ENCODE measurements at regions not wholly inside any gene's neighbourhood (a gene's known extent, or its start where the extent isn't known, plus 50 kb on each side); places are given as distances from the start of the nearest gene placed in this dataset.

DNA sequence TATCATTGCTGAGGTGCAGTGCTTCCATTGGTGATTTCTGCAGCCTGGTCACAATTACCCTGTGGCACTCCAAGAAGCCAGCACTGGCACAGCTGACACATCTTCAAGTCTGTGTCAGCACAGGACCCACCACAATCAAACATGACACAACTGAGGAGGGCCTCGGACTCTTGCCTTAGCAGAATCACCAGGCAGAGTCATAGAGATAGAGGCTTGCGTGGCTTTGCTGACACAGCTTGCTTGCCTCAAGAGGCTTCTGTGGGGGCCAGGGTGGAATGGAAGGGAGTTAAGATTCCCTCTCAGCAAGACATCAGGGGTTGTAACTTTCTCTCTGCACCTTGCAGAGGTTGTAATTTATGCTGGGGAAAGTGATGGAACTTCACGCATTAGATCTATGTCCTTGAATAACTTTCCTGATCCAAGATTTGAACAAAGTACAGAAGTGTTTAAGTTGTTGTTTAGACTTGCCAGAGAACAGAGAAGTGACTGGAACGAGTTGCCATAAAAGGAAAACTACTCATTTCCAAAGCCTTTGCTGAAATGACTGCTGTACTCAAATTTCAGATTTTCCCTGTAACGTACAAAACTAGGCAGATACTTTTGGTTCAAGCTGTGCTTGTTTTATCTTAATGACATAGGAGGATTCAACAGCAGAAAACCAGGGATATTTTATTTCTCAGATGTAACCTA lies 170.7 kb downstream of the DIPK2A start:
- DNase-seq: peak; percentile 45

DNA sequence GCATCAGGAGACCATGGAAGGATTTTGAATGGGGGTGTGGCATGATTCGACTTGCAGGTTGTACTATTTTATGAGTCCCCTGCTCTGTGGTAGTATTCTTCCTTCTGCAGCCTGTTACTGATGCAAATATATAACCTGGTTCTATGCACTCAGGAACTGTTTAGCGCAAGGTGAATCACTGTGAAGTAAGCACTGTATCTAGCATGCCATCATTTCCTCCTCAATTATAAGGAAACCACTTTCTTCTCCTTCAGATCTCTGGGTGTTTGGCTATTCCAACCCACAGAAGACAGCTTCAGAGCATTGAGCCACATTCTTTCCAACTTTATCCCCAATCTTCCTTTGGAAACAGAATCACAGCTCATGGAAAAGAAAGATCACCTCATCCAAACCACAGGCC lies 176.7 kb downstream of the DIPK2A start:
- DNase-seq: no peak

DNA sequence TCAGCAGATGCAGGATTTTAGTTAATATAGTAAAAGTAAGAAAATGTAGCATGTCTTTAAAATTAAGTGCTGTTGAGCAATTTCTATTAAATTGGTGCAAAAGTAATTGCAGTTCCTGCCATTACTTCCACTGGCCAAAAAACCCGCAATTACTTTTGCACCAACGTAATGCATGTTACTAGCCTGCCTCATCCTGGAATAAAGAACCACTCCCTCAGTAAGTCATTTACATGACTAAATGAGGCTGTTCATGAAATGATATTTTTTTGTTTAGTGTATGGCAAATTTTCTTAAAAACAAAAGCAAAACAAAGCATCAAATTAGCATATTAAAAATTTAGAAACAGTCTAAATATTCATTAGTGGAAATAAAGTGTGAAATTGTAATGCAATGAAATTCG lies 180.4 kb downstream of the DIPK2A start:
- DNase-seq: no peak

DNA sequence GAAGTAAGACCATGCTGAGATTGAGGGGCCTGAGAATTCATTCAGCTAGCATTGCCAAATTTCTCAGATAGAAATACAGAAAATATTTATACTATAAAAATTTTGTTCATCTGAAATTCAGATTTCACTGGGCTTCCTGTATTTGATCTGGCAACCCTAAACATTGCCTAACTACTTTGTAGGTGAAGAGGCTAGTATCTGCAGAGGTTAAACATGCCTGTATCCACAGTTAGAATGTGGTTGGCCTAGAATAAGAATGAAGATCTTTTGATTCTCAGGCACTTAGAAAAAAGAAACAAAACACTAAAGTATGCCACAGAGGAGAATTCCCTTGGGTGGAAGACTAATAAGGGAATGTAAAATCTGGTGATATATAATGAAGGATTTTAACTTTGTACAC lies 189.0 kb downstream of the DIPK2A start:
- no peak for DNase-seq

DNA sequence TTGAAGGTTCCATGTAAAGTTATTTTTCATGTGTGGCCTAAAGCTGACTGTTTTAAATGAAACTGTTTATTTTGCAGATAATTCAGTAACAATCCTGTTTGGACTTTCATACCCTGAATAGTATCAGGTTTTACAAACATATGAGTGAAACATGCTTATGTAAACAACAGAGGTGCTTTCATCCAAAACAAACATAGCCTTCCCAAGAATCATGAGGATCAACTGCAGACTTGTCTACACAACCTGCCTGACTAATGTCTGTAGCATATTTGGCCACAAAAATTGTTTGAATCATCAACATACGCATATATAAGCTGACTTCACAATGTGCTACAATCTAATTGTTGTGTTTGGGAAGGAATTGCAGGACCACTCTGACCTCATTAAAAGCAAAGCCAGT lies 190.4 kb downstream of the DIPK2A start:
- no peak for DNase-seq

DNA sequence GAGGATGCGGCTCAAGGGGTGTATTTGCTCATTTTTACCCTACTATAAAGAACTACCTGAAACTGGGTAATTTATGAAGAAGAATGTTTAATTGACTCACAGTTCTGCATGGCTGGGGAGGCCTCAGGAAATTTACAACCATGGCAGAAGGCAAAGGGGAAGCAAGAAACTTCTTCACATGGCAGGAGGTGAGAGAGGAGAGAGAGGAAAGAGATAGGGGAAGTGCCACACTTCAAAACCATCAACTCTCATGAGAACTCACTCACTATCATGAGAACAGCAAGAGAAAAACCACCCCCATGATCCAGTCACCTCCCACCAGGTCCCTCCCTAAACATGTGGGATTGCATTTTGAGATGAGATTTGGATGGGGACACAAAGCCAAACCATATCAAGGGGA lies 192.7 kb downstream of the DIPK2A start:
- no peak for DNase-seq

DNA sequence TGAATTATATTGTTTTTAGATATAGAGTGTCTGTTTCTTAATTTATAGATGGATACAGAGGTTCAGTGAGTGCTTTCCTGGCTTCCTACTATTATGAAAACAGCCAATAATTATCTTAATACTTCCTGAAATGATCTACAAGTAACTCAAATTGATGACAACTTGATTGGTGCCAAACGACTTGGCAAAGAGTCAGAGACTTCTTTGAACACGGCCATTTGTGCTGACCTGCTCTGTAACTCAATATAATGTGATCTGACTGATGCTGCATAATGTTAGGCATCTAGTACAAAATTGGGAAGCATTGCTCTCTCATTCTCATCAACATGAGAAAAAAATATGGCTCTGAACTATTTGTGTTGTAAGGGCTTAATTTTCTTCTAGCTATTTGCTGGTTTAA lies 193.9 kb downstream of the DIPK2A start:
- no peak for DNase-seq

DNA sequence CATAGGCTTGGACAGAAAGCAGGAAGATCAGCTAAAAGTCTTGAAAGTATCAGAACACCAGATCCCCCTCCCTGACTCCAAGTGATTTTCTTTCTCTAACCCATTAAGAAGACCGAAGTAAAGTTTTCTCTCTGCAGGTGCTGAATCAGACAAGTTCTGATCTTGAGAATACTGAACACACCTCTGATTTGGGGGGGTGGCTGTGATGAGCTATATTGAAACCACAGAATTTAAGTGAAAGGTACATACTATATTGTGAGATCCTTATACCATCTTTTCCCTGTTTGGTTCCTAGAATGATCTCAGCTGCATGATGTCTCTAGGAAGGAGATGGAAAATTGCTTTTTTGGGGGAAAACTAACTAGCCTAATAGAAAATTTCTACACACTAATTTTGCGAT lies 196.0 kb downstream of the DIPK2A start:
- no peak for DNase-seq

DNA sequence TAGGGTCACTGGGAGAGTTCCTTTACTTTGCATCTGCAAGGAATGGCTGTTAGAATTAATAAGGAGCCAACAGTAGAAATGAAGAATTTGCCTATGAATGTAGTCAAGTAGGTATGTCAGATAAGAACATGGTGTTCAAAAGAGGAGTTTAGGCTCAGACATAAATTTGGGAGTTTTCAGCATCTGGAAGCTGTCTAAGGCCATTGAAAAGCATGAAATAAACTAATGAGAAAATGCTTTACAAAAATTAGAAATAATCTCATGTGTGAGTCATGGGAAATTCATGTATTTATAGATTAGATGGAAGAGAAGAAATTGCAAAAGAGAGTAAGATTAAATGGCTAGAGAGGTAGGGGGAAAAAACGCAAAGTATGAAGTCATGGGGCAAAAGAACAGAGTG lies 201.9 kb downstream of the DIPK2A start:
- no peak for DNase-seq

DNA sequence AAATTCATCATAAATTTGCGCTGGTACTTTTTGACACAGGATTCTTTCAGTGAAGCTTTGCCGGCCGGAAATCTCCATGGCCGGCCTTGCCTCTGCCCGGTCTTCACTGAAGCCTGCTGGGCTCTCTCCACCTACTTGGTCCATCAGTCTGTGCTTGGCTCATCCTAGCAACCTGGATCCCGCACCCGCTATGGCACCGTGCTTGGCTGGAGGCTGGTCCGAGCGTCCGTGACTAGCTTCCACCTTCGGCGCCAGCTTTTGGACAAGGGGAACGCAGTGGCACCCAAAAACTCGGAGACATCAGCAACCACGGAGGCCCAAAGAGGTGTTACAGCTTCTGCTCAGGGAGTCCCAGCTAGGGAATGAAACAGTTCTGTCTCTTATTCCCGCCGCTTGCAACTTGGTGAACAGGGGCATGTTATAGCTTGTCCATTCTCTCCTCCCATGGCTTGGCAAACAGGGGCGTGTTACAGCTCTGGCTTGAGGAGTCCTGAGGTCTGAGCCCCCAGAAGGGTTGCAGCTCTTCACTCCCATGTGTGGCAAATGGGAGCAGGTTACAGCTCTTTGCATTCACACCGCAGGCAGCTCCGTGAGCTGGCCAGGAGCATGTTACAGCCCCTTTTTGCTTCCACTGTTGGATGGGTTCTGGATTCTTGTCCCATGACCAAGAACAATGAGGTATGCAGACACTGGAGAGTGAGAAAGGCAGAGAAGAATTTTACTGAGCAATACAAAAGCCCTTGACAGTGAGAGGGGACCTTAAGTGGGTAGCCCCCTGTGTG lies 204.2 kb downstream of the DIPK2A start:
- DNase-seq: no peak

DNA sequence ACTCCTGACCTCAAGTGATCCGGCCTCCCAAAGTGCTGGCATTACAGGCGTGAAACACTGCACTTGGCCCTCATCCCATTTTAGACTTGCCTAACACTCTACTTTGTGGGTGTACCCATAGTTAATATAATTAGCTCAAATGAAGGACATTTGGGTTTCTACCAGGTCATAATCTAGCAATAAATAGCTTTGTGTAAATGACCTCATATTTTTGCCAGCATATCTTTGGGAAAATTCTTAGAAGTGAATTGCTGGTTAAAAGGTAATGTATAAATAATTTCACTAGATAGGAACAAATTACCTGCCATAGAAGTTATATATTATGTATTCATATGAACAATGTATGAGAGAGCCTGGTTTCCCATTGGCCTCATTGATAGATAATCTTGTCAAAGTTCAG lies 206.0 kb downstream of the DIPK2A start:
- DNase-seq: no peak

DNA sequence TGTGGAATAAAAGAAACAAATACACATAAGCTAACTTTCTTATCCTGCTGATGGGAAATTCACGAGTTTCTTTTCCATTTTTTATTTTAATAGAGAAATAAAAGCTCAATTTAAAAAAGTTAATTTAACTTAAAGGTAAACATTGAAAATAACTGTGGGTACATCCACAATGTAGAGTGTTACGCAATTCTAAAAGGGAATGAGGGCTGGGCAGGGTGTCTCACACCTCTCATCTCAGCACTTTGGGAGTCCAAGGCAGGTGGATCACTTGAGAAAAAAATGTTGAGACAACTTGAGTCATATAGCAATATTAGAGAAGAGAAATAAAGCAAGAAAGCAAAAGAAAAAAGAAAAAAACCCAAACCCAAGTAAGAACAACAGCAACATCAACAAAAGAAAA lies 207.0 kb downstream of the DIPK2A start:
- no peak for DNase-seq

DNA sequence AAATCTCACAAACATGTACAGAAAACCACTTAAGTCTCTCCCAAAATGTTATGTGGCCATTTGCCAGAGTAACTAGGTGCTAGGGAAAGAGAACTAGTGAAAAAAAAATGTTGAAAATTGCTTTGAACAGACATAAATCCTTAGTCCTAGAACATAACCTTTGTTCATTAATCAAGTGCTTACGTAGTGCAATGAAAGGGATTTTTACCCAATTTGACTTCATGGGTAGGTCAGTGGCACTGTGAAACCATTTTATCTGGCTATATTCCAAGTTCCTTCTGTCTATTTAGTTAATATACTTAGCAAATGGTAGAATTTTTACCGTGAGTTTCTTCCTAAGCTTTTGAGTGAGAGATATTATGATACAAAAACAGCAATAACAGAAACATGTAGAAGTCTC lies 209.4 kb downstream of the DIPK2A start:
- no peak for DNase-seq

DNA sequence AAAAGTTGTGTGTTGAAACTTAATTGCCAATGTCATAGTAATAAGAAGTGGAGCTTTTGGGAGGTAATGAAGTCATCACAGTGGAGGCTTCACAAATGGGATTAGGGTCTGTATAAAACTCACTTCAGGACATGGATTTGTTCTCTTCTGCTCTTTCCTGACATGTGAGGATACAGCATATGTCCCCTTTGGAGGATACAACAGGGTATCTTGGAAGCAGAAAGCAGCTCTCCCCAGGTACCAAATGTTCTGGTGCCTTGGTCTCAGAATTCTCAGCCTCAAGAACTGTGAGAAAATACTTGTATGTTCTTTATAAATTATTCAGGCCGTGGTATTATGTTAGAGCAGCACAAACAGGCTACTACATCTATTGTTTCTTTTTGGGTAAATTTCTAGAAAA lies 210.9 kb downstream of the DIPK2A start:
- no peak for DNase-seq

DNA sequence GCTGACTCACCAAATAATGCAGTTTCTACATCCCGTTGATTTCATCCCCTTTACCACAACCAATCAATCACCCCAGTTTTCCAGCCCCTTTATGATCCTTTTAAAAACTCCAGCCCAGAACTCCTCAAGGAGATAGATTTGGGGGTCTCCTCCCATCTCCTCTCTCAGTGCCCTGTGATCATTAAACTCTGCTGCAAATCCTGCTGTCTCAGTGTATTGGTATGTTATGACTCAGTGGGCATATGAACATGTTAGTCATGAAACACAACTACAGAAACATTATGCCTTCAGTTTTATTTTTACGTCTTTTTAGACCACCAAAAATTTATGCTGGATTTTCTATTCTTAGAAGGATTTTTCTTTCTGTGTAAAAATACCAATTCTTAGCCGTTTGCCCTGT lies 213.7 kb downstream of the DIPK2A start:
- DNase-seq: no peak

DNA sequence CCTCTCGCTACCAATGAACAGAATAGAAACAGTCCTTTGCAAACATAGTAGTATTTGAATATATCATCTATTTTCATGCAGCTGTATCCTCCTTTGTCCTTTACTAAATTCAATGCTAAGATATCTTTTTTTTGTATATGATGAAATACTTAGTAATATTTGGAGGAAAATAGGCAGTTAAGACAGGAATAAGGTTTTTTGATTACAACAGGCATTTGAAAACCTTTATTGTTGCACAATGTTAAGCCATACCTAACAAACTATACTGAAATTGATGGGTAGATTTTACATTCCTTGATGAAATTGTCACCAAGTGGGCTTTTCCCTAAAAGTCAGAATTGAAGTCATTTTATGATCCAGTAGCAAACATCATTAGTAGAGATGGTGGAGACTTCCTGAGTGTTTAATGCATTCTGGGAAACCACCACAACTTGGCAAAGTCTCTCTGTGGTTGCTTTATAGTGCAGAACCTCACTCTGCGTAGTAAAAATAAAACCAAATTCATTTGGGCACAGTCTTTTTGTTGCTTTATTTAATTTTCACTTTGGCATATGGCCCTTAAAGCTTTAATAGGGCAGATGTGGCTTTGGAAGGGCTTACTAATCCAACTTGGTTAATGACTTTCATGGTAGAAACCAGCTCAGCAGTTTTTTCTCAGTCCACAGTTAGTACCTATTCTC lies 216.0 kb downstream of the DIPK2A start:
- no peak for DNase-seq

DNA sequence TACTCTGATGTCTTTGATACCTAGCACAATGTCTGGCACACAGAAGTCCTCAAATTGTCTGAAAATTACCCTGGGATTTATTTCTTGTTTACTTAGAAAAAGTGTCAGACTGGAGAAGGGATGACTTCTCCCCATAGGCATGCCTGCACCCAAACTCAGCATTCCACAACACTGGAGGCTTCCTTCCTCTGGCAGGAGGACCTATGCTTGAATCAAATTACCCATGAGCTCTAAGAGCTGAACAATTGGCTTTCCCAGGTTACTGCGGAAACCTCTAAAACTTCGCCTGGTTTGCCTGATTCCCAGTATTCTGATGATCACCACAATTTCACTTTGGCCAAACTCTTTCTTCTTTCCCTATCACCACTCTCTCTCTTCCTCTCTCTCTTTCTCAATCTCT lies 217.4 kb downstream of the DIPK2A start:
- DNase-seq: no peak

DNA sequence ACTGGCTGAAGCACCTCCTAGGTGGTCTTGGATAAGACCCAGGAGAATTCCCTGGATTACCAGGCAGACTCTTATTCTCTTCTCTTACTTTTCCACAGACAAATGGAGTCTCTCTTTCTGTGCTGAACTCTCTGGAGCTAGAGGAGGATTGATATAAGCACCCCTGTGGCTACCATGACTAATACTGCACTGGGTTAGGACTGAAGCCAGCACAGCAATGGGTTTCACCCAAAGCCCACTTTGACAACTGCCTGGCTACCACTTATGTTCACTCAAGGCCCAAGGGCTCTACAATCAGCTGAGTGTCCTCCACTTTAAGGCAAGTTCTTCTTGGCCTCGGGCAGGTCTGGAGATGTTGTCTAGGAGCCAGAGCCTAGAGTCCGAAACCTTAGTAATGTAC lies 225.5 kb downstream of the DIPK2A start:
- no peak for DNase-seq

DNA sequence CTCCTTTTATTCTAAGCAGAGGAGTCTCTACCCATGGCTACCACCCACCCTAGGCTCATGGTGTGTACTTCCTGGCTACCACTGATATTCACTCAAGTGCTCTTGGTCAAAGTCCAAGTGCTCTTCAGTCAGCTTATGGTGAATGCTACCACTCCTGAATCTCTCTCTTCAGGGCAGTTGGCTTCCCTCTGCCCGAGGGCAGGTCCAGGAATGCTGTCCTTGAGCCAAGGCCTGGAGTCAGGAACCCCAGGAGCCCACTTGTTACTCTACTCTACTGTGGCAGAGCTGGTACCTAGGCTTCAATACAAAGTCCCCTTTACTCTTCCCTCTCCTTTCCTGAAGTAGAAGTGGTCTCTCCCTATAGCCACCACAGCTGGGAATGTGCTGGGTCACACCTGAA lies 226.0 kb downstream of the DIPK2A start:
- no peak for DNase-seq

DNA sequence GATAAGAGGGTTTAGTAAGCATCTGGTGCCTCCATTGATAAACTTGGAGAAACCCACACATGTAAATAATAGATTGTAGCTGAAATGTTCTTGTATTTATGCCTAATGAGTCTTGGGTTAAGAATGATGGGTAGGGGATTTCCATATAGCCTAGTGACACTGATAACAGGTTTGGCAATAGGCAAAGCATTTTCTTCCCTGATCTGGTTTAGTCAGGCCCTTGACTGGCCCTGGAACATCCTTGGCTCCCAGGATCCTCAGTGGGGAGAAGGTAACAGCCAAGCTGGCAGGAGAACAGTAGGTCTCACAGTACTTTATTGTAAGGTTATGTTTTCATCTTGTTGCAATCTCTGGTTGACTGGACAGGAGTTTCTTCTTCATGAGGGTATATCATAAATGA lies 228.4 kb downstream of the DIPK2A start:
- no peak for DNase-seq

DNA sequence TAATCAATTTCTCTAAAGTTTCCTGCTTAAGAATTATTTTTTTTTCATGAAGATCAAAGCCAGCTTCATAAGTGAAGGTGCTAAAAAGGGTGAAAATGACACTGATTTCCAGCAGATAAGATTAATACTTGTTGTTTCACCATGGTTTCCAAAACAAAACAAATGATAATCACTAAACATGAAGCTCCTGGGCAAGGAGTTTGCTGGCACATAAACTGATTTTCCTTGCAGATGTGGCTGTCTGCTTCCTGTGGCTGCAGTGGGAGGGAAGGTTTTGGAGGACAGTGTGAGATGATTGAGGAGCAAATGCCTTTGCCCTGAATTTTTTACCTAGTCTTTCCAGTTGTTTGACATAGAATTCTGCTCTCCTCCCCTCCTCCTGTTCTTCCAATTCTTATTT lies 228.8 kb downstream of the DIPK2A start:
- no peak for DNase-seq

DNA sequence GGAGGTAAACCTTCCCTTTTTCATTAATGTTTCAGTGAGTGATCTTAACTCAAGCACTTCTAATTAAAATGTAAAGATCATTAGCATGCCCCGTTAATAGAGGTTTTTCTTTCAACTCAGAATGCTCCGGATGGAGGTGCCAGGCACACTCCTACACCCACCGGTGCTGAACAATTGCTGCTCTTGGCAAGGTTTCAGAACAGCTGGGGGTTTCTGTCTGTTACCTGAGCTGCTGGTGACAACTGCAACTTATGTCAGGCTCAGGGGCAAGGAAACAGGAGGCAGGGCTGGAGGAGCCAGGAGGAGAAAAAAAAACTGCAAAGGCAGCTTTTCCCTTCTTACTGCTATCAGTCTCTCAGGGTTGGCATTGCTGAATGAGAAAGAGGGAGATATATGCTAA lies 250.1 kb downstream of the DIPK2A start:
- no peak for DNase-seq

DNA sequence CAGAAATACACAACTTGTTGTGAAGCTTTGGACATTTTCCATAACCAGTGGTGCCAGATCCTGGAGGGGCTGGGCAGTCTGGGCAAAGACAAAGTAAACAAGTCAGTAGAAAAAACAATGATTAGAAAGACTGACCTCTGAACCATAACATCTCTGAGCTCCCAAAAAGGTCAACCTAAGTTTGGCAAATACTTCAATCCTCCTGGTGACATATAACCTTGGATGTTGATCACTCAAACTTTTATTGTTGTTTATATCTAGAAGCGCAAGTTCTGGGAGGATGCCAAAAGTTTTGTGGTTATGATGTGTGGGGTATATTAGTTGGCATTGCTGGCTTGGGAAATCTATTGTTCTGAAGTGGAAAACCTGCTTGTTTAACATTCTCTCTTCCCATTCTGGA lies 257.7 kb downstream of the DIPK2A start:
- no peak for DNase-seq

DNA sequence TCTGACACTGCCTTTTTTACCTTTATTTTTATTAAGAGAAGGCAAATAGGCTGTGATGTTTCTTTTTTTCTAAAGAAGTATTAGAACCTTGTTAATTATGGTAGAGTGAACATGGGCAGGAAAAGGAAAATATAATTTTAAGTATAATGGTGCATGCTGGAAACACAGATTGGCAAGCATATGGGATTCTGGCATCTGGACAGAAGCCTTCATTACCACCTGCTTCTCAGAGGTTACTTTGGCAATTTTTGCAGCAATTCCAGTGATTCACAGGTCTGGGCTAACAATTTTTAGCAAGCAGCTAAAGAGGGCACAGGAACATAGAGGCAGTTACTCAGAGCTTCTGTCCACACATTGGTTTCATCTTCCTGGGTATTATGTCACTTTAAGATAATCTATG lies 258.3 kb downstream of the DIPK2A start:
- no peak for DNase-seq

Measured in right forelimb (tissue), 1 donor.